SU-DHL-6 (cell line): ENCODE measurements at regions not wholly inside any gene's neighbourhood (a gene's known extent, or its start where the extent isn't known, plus 50 kb on each side); places are given as distances from the start of the nearest gene placed in this dataset.
"Not testable (repeated sequence)": the region's sequence is repeated elsewhere in the genome, so short reads cannot be mapped to it uniquely, and the experiment has no call there.

Experiments
- H2AFZ ChIP-seq: fragments of 200-600 bp; sonication (generic); 2 replicates; pipeline ENCODE4 v1.6.1; 2014; ENCODE audit warnings: low read depth, mild to moderate bottlenecking, moderate library complexity, mixed read lengths, antibody characterized with exemption, low read length; ENCODE audit not compliant: severe bottlenecking
- H3F3A ChIP-seq: fragments of 200-600 bp; shearing (Covaris generic); 2 replicates; pipeline ENCODE4 v1.6.0; 2016; ENCODE audit warnings: antibody characterized with exemption, mild to moderate bottlenecking; ENCODE audit not compliant: insufficient read depth
- H3K27ac ChIP-seq: fragments of 200-600 bp; sonication (generic); 2 replicates; pipeline ENCODE4 v1.5.1; 2016; ENCODE audit warnings: low read depth, mild to moderate bottlenecking, low read length, moderate library complexity, mixed read lengths
- H3K27me3 ChIP-seq: fragments of 200-600 bp; sonication (generic), shearing (Covaris generic); 2 replicates; pipeline ENCODE4 v1.6.0; 2014; ENCODE audit warnings: mild to moderate bottlenecking, low read length
- H3K36me3 ChIP-seq: fragments of 200-600 bp; sonication (generic); 2 replicates; pipeline ENCODE4 v1.6.1; 2014; ENCODE audit warnings: mild to moderate bottlenecking, low read length, mixed read lengths
- H3K4me2 ChIP-seq: fragments of 300-600, 200-600 bp; shearing (Covaris generic), sonication (generic); 2 replicates; pipeline ENCODE4 v1.6.0; 2014; ENCODE audit warnings: low read length, low read depth, mild to moderate bottlenecking; ENCODE audit not compliant: poor library complexity, severe bottlenecking
- H3K4me3 ChIP-seq: fragments of 200-600 bp; sonication (generic); 2 replicates; pipeline ENCODE4 v1.5.1; 2014; ENCODE audit warnings: antibody characterized with exemption, low read length, mild to moderate bottlenecking, mixed read lengths; ENCODE audit not compliant: insufficient read depth, poor library complexity, severe bottlenecking
- H3K79me2 ChIP-seq: fragments of 200-600 bp; sonication (generic); 2 replicates; pipeline ENCODE4 v1.6.1; 2014; ENCODE audit warnings: mild to moderate bottlenecking, low read length, moderate library complexity; ENCODE audit not compliant: insufficient read depth
- H3K9ac ChIP-seq: fragments of 200-600 bp; sonication (generic); 2 replicates; pipeline ENCODE4 v1.7.0; 2014; ENCODE audit warnings: mild to moderate bottlenecking, low read length
- H3K9me2 ChIP-seq: fragments of 200-600 bp; sonication (generic); replicated peaks from 2 replicates; pipeline ENCODE4 v1.6.1; 2014; ENCODE audit warnings: low read length; ENCODE audit not compliant: insufficient read depth
- H3K9me3 ChIP-seq: fragments of 200-600 bp; sonication (generic); 2 replicates; pipeline ENCODE4 v1.6.1; 2014; ENCODE audit warnings: low read length, mixed read lengths; ENCODE audit not compliant: insufficient read depth
- H4K20me1 ChIP-seq: fragments of 200-600 bp; sonication (generic); 2 replicates; pipeline ENCODE4 v1.6.1; 2014; ENCODE audit warnings: low read depth, mild to moderate bottlenecking, antibody characterized with exemption, low read length, moderate library complexity, mixed read lengths
- EZH2phosphoT487 ChIP-seq: fragments of 200-600 bp; sonication (generic), shearing (Covaris generic); conservative IDR thresholded peaks from 2 replicates; pipeline ENCODE4 v1.6.1; 2018; ENCODE audit warnings: mild to moderate bottlenecking, antibody characterized with exemption, low read length, moderate library complexity, mixed read lengths
- TF ChIP-seq, protein P1 (sequence below): fragments of 200-600 bp; sonication (generic); IDR thresholded peaks from one replicate; pipeline ENCODE4 v1.5.1; 2017; ENCODE audit warnings: antibody characterized with exemption, mild to moderate bottlenecking, low read length, moderate library complexity; ENCODE audit not compliant: insufficient read depth, poor library complexity, severe bottlenecking

DNA sequence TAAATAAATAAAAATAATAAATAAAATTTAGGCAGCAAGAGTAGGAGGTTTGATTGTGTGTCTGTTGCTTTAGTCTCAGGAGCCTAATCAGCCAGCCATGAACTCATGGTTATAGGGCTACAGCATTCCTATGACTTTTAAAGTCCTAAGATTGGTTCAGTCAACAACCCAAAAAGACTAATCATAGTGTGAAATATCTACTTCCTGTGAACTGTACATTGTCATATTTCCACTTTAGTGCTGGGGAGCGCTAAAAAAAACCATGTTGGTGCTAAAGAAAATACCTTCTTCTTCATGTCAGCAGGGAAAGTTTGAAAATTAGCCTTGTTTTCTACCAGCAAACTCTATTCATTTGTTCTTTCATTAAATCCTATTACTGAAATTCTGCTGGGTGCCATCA is 521.6 kb downstream of the RNF144A start:
- no peak overlapping the region for H3K9ac ChIP-seq
- no peaks in the 10 kb centered on the region for H3K79me2 ChIP-seq
- H3K4me2 ChIP-seq: no peak overlapping the region
- H3F3A ChIP-seq: no peaks in the 10 kb centered on the region
- H3K27me3 ChIP-seq: no peaks in the 10 kb centered on the region
- no peaks in the 10 kb centered on the region for H4K20me1 ChIP-seq
- no peak for TF ChIP-seq EZH2phosphoT487
- TF ChIP-seq, protein P1, sequence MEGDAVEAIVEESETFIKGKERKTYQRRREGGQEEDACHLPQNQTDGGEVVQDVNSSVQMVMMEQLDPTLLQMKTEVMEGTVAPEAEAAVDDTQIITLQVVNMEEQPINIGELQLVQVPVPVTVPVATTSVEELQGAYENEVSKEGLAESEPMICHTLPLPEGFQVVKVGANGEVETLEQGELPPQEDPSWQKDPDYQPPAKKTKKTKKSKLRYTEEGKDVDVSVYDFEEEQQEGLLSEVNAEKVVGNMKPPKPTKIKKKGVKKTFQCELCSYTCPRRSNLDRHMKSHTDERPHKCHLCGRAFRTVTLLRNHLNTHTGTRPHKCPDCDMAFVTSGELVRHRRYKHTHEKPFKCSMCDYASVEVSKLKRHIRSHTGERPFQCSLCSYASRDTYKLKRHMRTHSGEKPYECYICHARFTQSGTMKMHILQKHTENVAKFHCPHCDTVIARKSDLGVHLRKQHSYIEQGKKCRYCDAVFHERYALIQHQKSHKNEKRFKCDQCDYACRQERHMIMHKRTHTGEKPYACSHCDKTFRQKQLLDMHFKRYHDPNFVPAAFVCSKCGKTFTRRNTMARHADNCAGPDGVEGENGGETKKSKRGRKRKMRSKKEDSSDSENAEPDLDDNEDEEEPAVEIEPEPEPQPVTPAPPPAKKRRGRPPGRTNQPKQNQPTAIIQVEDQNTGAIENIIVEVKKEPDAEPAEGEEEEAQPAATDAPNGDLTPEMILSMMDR: no peak
- H2AFZ ChIP-seq: no peak overlapping the region
- no peak overlapping the region for H3K4me3 ChIP-seq
- no peak overlapping the region for H3K27ac ChIP-seq
- H3K36me3 ChIP-seq: no peaks in the 10 kb centered on the region
- no peaks in the 10 kb centered on the region for H3K9me2 ChIP-seq
- H3K9me3 ChIP-seq: no peaks in the 10 kb centered on the region

DNA sequence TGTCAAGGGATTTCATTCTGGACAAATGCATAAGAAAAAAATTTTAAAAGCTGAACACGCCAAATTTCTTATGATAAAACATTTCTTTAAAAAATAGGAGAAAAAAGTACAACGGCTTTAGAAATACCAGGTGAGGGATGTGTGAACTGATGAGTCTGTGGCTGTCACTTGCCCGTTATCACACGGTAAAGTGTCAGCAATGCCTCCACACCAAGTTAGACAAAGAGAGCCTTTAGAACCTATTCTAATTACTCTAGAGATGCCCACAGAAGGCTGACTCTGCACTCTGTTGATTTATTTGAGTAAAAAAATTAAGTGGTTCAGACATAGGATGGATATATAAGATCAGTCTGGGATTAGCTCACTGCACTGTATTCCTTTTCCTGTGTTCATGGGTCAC is 523.8 kb downstream of the RNF144A start:
- Histone ChIP-seq H3K9ac (no peak overlapping the region), H3K36me3 (no peaks in the 10 kb centered on the region), H3K9me2 (no peaks in the 10 kb centered on the region), H3K27ac (no peak overlapping the region), H3K79me2 (no peaks in the 10 kb centered on the region), H3K4me3 (no peak overlapping the region), H4K20me1 (no peaks in the 10 kb centered on the region), H3K9me3 (no peaks in the 10 kb centered on the region), H3K27me3 (no peaks in the 10 kb centered on the region), H3F3A (no peaks in the 10 kb centered on the region), H2AFZ (no peak overlapping the region), H3K4me2 (no peak overlapping the region)
- TF ChIP-seq, protein P1: no peak
- no peak for TF ChIP-seq EZH2phosphoT487

DNA sequence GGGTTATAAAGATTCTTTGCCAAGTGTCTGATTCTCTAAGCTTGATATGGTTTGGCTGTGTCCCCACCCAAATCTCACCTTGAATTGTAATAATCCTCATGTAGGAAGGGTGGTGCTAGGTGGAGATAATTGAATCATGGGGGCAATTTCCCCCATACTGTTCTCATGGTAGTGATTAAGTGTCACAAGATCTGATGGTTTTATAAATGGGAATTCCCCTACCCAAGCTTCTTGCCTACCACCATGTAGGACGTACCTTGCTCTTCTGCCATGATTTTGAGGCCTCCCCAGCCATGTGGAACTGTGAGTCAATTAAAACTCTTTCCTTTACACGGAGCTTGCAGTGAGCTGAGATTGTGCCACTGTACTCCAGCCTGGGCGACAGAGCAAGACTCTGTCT is 524.6 kb downstream of the RNF144A start:
- H3K9me2 ChIP-seq, H3K36me3 ChIP-seq, H3K4me3 ChIP-seq, H2AFZ ChIP-seq, H3K27ac ChIP-seq, H4K20me1 ChIP-seq, H3K9ac ChIP-seq, H3F3A ChIP-seq, H3K27me3 ChIP-seq, H3K9me3 ChIP-seq, H3K79me2 ChIP-seq, H3K4me2 ChIP-seq: not testable (repeated sequence)

DNA sequence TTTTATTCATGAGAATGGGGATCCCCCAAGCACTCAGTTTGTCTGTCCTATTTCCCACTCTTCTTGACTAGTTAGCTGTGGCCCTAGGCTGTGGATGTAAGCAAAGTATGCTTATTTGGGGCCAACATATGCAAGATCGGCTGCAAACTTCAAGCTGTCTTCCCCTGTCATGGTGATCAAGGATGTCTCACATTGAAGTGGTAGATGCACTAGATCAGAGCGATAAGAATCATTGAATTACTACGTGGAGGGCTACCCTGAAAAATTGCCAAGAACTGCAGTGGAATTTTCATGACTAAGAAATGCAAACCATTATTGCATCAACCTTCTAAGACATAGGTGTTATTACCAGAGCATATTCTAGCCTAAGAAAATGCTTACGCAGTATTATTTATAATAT is 527.4 kb downstream of the RNF144A start:
- Histone ChIP-seq H3F3A (no peaks in the 10 kb centered on the region), H2AFZ (no peak overlapping the region), H3K9me3 (no peaks in the 10 kb centered on the region), H3K4me2 (no peak overlapping the region), H3K36me3 (no peaks in the 10 kb centered on the region), H3K4me3 (no peak overlapping the region), H3K9me2 (no peaks in the 10 kb centered on the region), H3K79me2 (no peaks in the 10 kb centered on the region), H3K27ac (no peak overlapping the region), H3K27me3 (no peaks in the 10 kb centered on the region), H4K20me1 (no peaks in the 10 kb centered on the region), H3K9ac (no peak overlapping the region)
- TF ChIP-seq, protein P1: no peak
- TF ChIP-seq EZH2phosphoT487: no peak
